WTC11 (cell line): ENCODE measurements at regions not wholly inside any gene's neighbourhood (a gene's known extent, or its start where the extent isn't known, plus 50 kb on each side); places are given as distances from the start of the nearest gene placed in this dataset.
"Not testable (repeated sequence)": the region's sequence is repeated elsewhere in the genome, so short reads cannot be mapped to it uniquely, and the experiment has no call there.

ENCODE experiments used
- ATAC-seq: fragments of 200-7000 bp; cut with Tn5 transposase; 2 replicates; pipeline ENCODE4 v1.10.0; 2021; ENCODE audit warnings: mild to moderate bottlenecking, moderate library complexity
- CTCF ChIA-PET: fragments of 300-600 bp; sonication (Branson Sonifier 250); formaldehyde crosslinking; loops from one replicate; lab custom pipeline; 2021; ENCODE audit warnings: antibody characterized with exemption; lab: Charles Lee
- POLR2A ChIA-PET: fragments of 350-600 bp; sonication (Branson Sonifier 250); formaldehyde crosslinking; loops from one replicate; lab custom pipeline; 2021; ENCODE audit warnings: antibody characterized with exemption; lab: Charles Lee
- DNase-seq: peaks from one replicate; pipeline ENCODE4 v3.0.0; 2021; ENCODE audit warnings: low spot score
- H3K27ac Mint-ChIP-seq: 2 replicates; pipeline ENCODE4 v1.8.0; 2021; ENCODE audit warnings: mixed read lengths
- H3K27me3 Mint-ChIP-seq: 2 replicates; pipeline ENCODE4 v1.8.0; 2021; ENCODE audit warnings: low read depth, mild to moderate bottlenecking, moderate library complexity, mixed read lengths
- H3K36me3 Mint-ChIP-seq: 2 replicates; pipeline ENCODE4 v1.8.0; 2021; ENCODE audit warnings: mixed read lengths
- H3K4me1 Mint-ChIP-seq: 2 replicates; pipeline ENCODE4 v1.8.0; 2022; ENCODE audit warnings: mixed read lengths
- H3K4me3 Mint-ChIP-seq: 2 replicates; pipeline ENCODE4 v1.8.0; 2021; ENCODE audit warnings: mild to moderate bottlenecking, moderate library complexity, mixed read lengths
- H3K9me3 Mint-ChIP-seq: 2 replicates; pipeline ENCODE4 v1.8.0; 2021; ENCODE audit warnings: mixed read lengths
- AFF4 ChIP-seq: sonication (generic); formaldehyde crosslinking; IDR thresholded peaks from 2 replicates; pipeline ENCODE4 v1.8.1; 2023; ENCODE audit warnings: mild to moderate bottlenecking, missing genetic modification reagents, borderline replicate concordance
- CBFB ChIP-seq: sonication (generic); formaldehyde crosslinking; IDR thresholded peaks from 2 replicates; pipeline ENCODE4 v1.8.1; 2022; ENCODE audit warnings: mild to moderate bottlenecking, low read depth, missing genetic modification reagents
- CREB1 ChIP-seq: sonication (generic); formaldehyde crosslinking; IDR thresholded peaks from 2 replicates; pipeline ENCODE4 v1.8.0; 2023; ENCODE audit warnings: mild to moderate bottlenecking, missing genetic modification reagents
- CREM ChIP-seq: sonication (generic); formaldehyde crosslinking; IDR thresholded peaks from 2 replicates; pipeline ENCODE4 v1.8.1; 2022; ENCODE audit warnings: mild to moderate bottlenecking, missing genetic modification reagents, moderate library complexity
- E2F5 ChIP-seq: sonication (generic); formaldehyde crosslinking; IDR thresholded peaks from 2 replicates; pipeline ENCODE4 v1.8.1; 2022; ENCODE audit warnings: mild to moderate bottlenecking, moderate library complexity, missing genetic modification reagents
- FOXK1 ChIP-seq: sonication (generic); formaldehyde crosslinking; IDR thresholded peaks from 2 replicates; pipeline ENCODE4 v1.8.0; 2022; ENCODE audit warnings: mild to moderate bottlenecking, moderate library complexity, missing genetic modification reagents
- GRHL2 ChIP-seq: fragments of 250-450 bp; sonication (Bioruptor Pico); IDR thresholded peaks from 2 replicates; pipeline ENCODE4 v1.8.0; 2022; ENCODE audit warnings: mild to moderate bottlenecking, moderate library complexity; ENCODE audit not compliant: insufficient replicate concordance, severe bottlenecking
- GTF2I ChIP-seq: fragments of 250-450 bp; sonication (Bioruptor Pico); conservative IDR thresholded peaks from 2 replicates; pipeline ENCODE4 v1.4.0; 2021; ENCODE audit warnings: mild to moderate bottlenecking
- IRF1 ChIP-seq: sonication (generic); formaldehyde crosslinking; IDR thresholded peaks from 2 replicates; pipeline ENCODE4 v1.8.0; 2023; ENCODE audit warnings: missing genetic modification reagents
- KAT7 ChIP-seq: sonication (generic); formaldehyde crosslinking; IDR thresholded peaks from 2 replicates; pipeline ENCODE4 v1.8.1; 2023; ENCODE audit warnings: missing genetic modification reagents, mild to moderate bottlenecking, borderline replicate concordance
- NFATC4 ChIP-seq: fragments of 250-450 bp; sonication (Bioruptor Pico); IDR thresholded peaks from 2 replicates; pipeline ENCODE4 v1.9.0; 2021; ENCODE audit warnings: mild to moderate bottlenecking
- NFYB ChIP-seq: sonication (generic); formaldehyde crosslinking; conservative IDR thresholded peaks from 2 replicates; pipeline ENCODE4 v1.8.0; 2022; ENCODE audit warnings: low read depth, missing genetic modification reagents
- NR1H2 ChIP-seq: sonication (generic); formaldehyde crosslinking; IDR thresholded peaks from 2 replicates; pipeline ENCODE4 v1.9.0; 2021; ENCODE audit warnings: mild to moderate bottlenecking, moderate library complexity, missing genetic modification reagents
- OVOL2 ChIP-seq: fragments of 250-450 bp; sonication (Bioruptor Pico); IDR thresholded peaks from 2 replicates; pipeline ENCODE4 v1.9.0; 2021; ENCODE audit warnings: mild to moderate bottlenecking, borderline replicate concordance
- PRDM15 ChIP-seq: sonication (generic); formaldehyde crosslinking; IDR thresholded peaks from 2 replicates; pipeline ENCODE4 v1.8.0; 2022; ENCODE audit warnings: missing genetic modification reagents
- PREB ChIP-seq: sonication (generic); formaldehyde crosslinking; IDR thresholded peaks from 2 replicates; pipeline ENCODE4 v1.8.1; 2022; ENCODE audit warnings: mild to moderate bottlenecking, missing genetic modification reagents, moderate library complexity, borderline replicate concordance
- SP1 ChIP-seq: sonication (generic); formaldehyde crosslinking; conservative IDR thresholded peaks from 2 replicates; pipeline ENCODE4 v1.8.1; 2022; ENCODE audit warnings: missing genetic modification reagents
- TCF7 ChIP-seq: sonication (generic); formaldehyde crosslinking; IDR thresholded peaks from 2 replicates; pipeline ENCODE4 v1.8.0; 2022; ENCODE audit warnings: mild to moderate bottlenecking, low read depth, missing genetic modification reagents, moderate library complexity
- TP53 ChIP-seq: sonication (generic); formaldehyde crosslinking; IDR thresholded peaks from 2 replicates; pipeline ENCODE4 v1.8.1; 2023; ENCODE audit warnings: mild to moderate bottlenecking, missing genetic modification reagents
- USF1 ChIP-seq: sonication (generic); formaldehyde crosslinking; IDR thresholded peaks from 2 replicates; pipeline ENCODE4 v1.8.0; 2022; ENCODE audit warnings: mild to moderate bottlenecking, missing genetic modification reagents
- ZNF219 ChIP-seq: sonication (generic); formaldehyde crosslinking; IDR thresholded peaks from 2 replicates; pipeline ENCODE4 v1.8.0; 2023; ENCODE audit warnings: missing genetic modification reagents, mild to moderate bottlenecking, borderline replicate concordance
- ZNF416 ChIP-seq: fragments of 250-450 bp; sonication (Bioruptor Pico); IDR thresholded peaks from 2 replicates; pipeline ENCODE4 v1.9.0; 2021; ENCODE audit warnings: mild to moderate bottlenecking, inconsistent platforms
- ZSCAN18 ChIP-seq: fragments of 250-450 bp; sonication (Bioruptor Pico); IDR thresholded peaks from 2 replicates; pipeline ENCODE4 v2.1.2; 2022; ENCODE audit warnings: mild to moderate bottlenecking, moderate library complexity

- TF ChIP-seq FOXK1 (CRISPR knock-in tag) = no peak
- TF ChIP-seq GTF2I = no peak
- TF ChIP-seq CREB1 = no peak
- TF ChIP-seq E2F5 (CRISPR knock-in tag) = no peak
- no peak for TF ChIP-seq NFATC4 (CRISPR knock-in tag)
- no peak for TF ChIP-seq ZNF219 (CRISPR knock-in tag)
- no peak for TF ChIP-seq ZNF416 (CRISPR knock-in tag)
Observed at GRCh38 chr6:86706449-86706848, 230.9 kb upstream of the HTR1E start (continued).

- H3K27ac Mint-ChIP-seq, ATAC-seq, CTCF ChIA-PET, H3K36me3 Mint-ChIP-seq, H3K27me3 Mint-ChIP-seq, DNase-seq, H3K4me3 Mint-ChIP-seq, POLR2A ChIA-PET: not testable (repeated sequence)
- Mint-ChIP-seq H3K9me3 (peaks cover 17% of the 10 kb centered on the region), H3K4me1 (peaks cover 20% of the 10 kb centered on the region)
Observed at GRCh38 chr6:86701228-86701627, 236.1 kb upstream of the HTR1E start.

GRCh38 chr6:86686496-86686895 is 250.8 kb upstream of the HTR1E start:
- H3K9me3 Mint-ChIP-seq = peaks cover 29% of the 10 kb centered on the region
- DNase-seq (no peak), ATAC-seq (no peak)
- POLR2A ChIA-PET = no interaction called here
- H3K27ac Mint-ChIP-seq = no peak overlapping the region
- no peaks in the 10 kb centered on the region for H3K36me3 Mint-ChIP-seq
- H3K27me3 Mint-ChIP-seq = no peaks in the 10 kb centered on the region
- H3K4me3 Mint-ChIP-seq = no peak overlapping the region
- CTCF ChIA-PET = no interaction called here
- 0 out of 2 replicates have a peak, but pooled peaks cover 3% of the 10 kb centered on the region for H3K4me1 Mint-ChIP-seq
- TF ChIP-seq PREB (CRISPR knock-in tag) (no peak), NR1H2 (CRISPR knock-in tag) (no peak), USF1 (CRISPR knock-in tag) (no peak), PRDM15 (CRISPR knock-in tag) (no peak), TP53 (no peak), TCF7 (CRISPR knock-in tag) (no peak), OVOL2 (CRISPR knock-in tag) (no peak), ZNF219 (CRISPR knock-in tag) (no peak), NFYB (no peak), CREM (CRISPR knock-in tag) (no peak), CBFB (CRISPR knock-in tag) (no peak), ZSCAN18 (no peak), KAT7 (CRISPR knock-in tag) (no peak), AFF4 (CRISPR knock-in tag) (no peak), IRF1 (no peak), SP1 (CRISPR knock-in tag) (no peak), GRHL2 (CRISPR knock-in tag) (no peak)
